Stimulated activated naive CD4-positive, alpha-beta T cell treated with Interleukin-2 at 50 U/mL for 16 hours (primary cell): ENCODE measurements at regions not wholly inside any gene's neighbourhood (a gene's known extent, or its start where the extent isn't known, plus 50 kb on each side); places are given as distances from the start of the nearest gene placed in this dataset.
"Not testable (repeated sequence)": the region's sequence is repeated elsewhere in the genome, so short reads cannot be mapped to it uniquely, and the experiment has no call there.

Source experiments
- DNase-seq: peaks from one replicate; lab custom pipeline; 2025; lab: John Stamatoyannopoulos, UW

DNA sequence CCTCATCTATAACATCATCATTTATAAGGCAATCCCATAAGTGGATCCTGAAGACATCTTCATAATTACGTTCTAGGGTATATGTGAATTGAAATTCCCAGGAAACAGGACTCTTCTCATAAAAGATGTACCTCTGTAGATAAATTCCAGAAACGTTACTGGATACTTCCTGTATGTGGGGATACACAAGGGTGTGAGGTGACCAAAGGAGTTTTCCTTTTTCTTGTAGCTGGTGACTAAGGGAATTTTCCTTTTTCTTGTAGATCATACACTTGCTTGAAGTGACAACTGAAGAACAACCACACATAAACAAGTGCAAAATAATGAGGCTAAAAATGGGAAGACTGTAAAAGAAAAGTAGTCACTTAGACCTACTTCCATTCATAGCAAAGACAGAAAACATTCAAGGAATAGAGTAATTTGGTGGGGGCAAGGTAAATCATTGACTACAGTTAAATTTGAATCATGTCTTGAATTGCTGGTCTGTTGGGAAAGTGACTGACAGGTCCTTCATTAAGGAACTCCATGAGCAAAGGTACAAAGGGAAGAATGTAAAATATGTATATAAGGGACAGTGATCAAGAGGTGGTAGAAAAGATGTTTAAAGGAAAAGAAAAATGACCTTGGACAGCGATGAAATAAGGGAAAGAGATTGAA lies 53.2 kb upstream of the UBE2E3 start:
- no peak for DNase-seq

DNA sequence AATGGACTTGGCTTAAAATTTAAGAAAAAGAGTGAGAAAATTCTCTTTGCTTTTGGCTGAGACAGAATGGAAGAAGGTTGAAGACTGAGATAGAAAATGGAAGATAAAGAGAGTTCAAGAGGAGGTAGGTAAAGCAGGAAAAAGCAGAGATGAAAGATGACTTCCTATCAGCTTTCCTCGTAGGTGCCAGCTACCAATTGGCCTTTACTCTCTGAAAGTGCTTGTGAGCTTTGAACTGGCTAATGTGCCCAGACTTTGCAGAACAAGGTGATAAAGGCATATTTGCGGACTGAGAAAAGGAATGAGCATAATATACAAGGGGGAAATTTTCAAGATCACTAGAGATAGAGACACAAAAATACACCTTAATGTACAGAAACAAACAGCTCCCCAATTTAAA lies 54.7 kb upstream of the UBE2E3 start:
- no peak for DNase-seq

DNA sequence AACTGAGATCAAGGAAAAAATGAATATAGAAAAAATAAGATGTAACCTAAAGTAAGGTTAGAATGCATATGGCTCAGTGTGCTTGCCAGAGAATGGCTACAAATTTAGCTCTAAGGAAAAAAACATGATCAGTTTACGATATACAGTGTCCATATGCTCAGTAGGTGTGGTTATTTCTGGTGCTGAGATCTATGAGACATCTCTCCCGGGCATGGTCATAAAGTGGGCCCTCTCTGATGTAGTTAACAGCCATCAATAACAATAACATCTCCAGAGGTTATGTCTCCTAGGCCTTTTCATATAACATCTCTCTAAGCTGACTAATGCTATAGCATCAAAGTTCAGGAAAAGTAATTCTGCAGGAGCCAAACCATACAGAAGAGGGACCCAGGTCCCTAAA lies 56.3 kb upstream of the UBE2E3 start:
- DNase-seq = no peak

DNA sequence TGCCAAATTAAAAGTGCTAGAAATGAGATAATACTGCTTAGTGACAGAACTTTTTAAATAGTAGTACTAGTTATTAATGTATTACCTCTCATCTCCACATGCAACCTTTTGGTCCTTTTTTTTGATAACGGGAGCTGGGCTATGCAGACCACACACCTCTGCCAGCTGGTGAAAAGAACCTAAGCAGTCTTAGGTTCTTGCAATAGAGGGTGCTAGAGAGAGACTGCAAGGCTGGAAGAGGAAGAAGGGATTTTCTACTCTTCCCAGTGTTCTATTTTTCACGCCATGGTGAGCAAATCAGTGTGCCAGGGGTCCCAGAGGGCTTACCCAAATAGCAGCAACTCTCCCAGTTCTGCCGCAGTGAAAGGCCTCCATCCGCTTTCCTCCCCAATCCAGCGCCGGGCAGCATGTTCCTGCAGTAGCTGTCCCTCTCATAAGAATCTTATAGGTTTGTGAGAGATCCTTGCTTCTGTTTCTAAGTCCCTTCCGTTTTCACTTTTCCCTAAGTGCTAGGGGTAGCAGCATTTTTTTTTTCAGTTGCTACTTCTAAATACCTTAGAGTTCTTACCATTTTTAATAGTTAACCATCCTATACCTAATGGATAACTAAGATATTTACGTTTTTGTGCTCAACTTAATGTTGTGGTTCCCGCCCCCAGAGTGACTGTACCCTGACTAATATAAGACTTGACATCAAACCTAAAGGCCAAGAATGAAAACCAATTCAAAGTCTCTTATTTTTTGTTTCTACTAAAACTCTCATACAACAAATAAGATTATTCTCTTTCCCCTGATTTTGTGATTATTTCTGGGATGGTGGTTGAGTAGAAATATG lies 69.4 kb upstream of the UBE2E3 start:
- no peak for DNase-seq

DNA sequence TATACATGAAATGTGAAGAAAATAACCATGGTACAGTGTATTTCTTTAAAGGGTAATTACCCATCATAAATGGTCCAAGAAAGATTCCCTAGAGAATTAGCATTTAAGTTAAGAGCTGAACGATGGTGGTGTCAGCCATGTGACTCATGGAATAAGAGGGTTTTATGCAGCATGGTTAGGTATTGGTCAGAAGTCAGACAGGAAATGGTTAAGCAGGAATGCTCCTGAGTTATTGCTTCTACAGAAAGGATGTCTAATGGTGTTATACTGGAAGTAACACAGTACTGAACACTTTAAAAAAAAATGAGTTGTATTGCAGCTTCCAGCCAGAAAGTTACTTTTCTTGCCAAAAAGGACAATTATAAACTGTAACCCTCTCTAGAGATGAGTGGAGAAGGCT lies 72.7 kb upstream of the UBE2E3 start:
- no peak for DNase-seq

DNA sequence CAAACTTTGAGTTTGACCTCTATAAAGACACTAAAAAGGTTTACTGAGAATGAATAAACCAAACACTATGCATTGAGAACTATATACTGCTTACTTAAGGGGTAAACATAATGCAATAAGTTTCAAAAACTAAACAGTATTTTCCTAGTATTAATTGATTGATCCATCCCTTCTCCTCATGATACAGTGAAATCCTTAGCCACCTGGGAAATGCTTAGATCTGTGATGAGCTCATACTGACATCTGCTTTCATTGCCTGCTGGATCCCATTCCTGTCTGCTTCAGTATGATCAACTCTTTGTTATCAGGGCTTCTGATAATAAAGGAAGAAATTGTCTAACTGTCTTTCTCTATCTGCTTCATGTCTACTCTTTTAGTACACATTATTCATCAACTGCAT lies 74.9 kb upstream of the UBE2E3 start:
- no peak for DNase-seq

DNA sequence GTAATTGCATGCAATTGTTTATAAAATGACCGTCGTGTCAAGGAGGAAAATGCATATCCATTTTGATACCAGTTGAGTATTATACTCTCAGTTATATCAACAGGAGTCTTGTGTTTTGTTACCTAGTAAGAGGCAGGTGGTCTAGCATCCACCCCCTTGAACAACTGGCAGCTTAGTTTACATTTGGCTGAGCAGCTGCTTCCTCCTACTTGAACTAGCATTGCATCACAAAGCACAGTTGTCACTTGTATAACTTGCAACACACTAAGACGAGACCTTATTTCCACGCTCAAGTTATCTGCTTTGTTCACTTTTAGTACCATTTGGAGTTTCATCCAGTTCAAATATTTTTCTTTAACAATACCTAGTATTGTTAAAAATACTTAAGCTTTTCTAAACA lies 75.4 kb upstream of the UBE2E3 start:
- no peak for DNase-seq

DNA sequence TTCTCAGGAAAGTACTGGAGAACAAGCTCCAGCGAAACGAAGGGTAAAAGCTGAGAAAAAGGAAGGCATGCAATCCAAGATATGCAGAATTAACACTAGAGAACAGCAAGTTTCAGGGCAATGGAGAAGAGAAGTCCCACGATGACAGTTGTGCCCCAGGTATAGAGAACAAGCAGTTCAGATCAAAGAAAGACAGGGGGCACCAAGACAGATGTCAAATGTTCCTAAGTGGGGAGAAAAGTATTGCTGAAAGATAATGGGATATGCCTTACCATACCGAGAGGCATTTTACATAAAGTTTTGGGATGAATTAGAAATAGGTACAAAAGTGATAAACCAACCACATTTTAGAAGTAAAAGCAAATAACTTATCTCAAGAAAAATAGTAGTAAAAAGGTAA lies 79.1 kb upstream of the UBE2E3 start:
- DNase-seq = no peak

DNA sequence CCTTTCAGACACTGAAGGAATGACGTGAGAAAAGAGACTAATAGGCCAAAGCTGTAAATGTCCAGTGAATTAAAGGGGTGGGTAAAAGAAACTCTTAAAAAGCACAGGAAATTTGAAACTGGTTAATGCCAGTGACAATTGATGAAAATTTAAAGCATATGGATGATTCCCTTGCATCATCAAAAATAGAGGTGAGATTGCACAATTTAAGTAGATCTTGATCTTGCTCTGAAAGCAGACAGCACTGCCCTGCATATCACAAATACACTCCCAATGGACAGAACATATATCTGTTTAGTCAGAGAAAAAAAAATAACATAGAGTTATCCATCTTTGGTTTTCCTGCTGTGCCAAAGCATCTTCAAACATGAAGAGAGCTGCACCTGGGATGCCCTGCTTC lies 86.7 kb upstream of the UBE2E3 start:
- DNase-seq = no peak

DNA sequence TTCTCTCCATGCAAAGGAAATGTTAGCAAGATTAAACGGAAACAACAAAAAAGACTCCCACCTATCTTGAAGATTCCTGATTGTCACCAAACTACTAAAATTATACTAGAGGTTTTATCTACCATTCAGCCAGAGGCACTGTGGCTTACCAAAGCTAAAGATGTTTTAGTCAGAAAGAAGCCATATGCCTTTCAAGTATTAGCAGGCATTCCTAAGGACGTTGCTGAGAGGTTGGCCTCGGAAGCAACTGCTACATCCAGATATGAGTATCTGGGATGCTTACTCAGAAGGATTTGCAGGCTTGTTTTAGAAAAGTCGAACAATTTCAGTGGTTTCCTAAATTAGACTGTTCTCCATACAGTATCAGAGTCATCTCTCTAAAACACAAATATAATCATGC lies 88.3 kb upstream of the UBE2E3 start:
- no peak for DNase-seq

DNA sequence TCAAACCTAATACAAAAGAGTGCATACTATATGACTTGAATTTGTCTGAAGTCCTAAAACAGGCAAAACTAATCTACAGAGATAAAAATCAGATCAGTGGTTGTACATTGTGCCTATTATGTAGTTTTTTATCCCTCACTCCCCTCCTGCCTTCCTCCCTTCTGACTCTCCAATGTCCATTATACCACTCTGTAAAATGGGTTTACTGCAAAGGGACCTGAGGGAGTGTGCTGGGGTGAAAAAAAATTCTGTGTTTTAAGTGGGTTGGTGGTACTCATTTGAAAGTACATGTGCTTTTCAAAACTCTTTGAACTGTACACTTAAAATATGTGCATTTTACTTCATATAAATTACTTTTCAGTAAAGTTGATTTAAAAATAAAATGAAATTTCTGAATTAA lies 89.0 kb upstream of the UBE2E3 start:
- DNase-seq = no peak

DNA sequence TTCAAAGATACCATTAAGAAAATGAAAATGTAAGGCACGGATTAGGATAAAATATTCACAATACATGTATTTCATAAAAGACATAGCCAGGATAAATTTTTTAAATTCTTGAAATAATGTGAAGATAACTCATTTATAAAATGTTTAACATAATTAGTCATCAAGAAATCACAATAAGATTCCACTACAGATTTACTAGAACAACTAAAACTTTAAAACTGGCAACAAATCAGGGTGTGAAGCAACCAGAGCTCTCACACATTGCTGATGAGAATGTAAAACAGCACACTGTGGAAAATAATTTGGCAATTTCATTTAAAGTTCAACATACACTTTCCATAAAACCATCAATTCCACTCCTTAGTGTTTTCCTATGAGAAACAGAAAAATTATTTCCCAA lies 89.6 kb upstream of the UBE2E3 start:
- no peak for DNase-seq

DNA sequence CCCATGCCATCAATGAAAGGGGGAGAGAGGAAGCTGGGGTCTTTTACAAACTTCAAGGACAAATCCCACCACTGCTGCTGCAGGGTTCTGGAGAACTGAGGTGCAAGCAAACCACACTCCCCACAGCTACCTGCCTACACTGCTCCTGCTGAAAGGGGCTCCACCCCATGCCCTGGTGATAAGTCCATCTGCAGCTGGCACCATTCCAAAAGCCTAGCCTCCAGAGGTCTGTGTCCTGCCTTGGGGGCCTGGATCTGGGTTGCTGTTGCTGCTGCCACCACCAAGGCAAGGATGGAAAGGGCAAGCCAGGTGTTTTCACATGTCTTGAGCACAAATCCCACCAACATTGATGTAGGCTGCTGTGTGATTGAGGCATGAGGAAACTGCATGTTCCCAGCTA lies 97.4 kb upstream of the UBE2E3 start:
- no peak for DNase-seq

DNA sequence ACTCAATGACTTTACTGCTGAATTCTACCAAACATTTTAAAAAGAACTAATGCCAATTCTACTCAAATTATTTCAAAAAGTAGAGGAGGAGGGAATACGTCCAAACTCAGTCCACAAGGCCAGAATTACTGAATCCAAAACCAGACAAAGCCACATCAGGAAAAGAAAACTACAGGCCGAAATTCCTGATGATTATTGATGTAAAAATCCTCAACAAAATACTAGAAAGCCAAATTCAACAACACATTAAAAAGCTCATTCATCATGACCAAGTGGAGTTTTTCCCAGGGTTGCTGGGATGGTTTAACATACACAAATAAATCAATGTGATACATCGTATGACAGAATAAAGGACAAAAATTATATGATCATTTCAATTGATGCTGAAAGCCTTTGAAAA lies 103.9 kb upstream of the UBE2E3 start:
- DNase-seq = no peak

DNA sequence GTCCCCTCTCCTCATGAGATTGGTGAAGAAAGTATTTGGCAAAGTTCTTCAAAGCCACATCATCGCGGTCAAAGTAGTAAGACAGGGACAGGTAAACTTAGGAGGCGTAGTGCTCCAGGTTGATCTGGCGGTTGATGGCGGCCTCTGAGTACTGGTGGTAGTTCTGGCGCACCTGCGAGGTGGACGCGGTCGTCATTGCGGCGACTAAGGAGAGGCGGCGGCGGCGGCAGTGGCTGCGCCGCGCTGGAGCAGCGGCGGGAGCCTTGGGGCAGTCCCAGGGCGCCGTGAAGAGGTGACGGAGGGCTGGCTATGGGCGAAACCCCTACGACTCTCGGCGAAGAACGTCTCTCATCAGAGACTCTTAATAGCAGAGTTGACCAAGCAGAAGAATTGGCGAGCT lies 107.2 kb upstream of the UBE2E3 start:
- DNase-seq = no peak

DNA sequence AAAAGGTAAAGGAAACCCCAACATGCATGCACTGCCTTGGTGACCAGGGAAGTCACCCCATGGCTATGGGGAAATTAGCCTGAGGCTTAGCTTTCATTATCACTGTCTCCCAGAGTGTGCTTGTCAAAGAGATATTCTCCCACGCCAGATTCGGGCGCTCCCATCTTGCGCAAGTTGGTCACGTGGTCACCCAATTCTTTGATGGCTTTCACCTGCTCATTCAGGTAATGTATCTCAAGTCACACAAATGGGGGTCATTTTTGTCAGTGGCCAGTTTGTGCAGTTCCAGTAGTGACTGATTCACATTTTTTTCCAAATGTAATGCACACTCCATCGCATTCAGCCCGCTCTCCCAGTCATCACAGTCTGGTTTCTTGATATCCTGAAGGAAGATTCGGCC lies 107.6 kb upstream of the UBE2E3 start:
- not testable (repeated sequence) for DNase-seq

DNA sequence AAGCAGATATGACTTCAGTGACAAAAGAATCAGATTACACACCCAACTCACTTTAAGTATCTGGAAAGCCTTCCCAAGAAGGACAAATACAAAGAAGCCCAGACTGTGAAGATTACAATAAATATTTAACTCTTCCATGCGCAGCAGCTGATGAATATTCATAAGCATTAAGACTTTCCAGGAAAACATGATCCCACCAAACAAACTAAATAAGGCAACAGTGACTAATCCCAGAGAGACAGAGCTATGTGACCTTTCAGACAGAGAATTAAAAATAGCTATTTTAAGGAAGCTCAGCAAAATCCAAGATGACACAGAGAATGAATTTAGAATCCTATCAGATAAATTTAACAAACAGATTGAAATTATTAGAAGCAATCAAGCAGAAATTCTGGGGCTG lies 108.2 kb upstream of the UBE2E3 start:
- DNase-seq = no peak

DNA sequence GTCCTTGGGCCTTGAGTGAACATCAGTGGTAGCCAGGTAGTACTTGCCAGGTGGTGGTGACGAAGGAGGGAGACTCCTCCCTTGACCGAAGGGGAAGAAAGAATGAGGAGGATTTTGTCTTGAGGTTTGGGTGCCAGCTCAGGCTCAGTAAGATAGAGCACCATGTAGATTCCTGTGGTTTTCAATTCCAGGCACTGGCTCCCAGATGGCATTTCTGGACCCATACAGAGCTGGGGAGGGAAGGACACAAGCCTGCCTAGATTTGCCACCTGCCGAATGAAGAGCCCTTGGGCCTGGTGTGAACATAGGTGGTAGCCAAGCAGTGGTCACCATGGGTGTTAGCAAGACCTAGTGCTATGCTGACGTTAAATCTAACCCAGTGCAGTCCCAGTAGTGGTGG lies 108.8 kb upstream of the UBE2E3 start:
- no peak for DNase-seq

DNA sequence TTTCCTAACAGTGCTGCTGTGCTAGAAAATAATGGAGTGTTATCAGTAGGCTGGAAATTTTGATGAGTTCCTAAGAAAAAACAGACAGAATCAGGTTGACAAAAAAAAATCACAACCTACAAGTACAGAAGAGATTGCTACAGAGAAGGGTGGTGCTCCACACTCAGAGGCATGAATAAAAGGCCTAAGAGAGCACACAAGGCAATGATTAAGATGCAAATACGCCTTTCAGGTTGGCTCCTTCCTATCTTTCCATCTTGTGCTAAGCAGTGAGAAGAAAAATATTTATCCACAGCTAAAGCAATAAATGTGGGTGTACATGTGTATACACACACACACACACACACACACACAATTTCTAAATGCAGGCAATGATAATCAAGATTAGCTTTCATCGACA lies 130.6 kb upstream of the UBE2E3 start:
- DNase-seq = no peak

DNA sequence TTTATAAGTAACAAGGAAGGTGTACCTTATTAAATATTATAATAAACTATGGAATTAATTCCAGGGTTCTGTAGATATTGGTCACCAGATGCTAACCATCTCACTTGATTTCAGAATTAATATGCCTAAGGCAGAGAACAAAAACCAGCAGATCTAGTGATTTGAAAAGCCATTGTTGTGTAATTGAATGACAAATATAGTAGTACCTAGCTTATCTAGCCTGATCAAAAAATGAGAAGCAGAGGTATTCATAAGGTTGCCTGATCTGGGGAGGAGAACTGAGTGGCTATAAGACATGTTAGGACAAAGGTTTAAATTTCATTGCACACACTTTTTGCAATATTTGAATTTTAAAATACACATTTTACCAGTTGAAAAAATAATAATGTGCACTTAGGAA lies 132.0 kb upstream of the UBE2E3 start:
- DNase-seq = no peak

DNA sequence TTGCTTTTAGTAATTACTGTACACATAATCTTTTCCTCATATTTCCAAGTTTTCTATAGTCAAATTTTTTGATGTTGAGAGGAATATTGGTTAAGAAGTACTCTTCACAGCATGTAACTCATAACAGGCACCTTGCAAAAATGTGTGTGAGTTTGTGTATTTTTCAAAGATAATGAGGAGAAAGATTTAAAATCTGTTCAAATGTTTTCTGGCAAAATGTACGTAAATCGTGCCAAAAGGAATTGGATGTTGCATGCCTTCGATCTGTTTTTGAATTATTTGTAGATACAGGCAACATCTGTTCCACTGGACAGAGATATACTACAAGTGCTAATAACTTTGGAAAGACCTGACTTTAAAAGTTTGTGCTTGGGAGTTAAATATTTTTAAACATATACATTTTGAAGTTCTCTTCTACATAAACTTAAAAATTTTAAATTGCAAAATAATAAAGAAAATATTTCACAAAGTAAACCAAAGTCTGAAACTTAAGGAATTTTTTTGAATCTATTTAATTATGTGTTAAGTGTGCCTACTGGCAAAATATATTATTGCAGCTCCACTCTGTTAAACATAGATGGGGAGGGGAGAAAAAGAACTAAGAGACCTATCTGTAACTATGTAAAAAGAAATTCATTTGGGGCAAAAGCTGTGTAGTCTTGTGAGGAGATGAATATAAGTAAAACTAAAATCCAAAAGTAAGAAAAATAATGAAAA lies 133.5 kb upstream of the UBE2E3 start:
- DNase-seq = no peak

DNA sequence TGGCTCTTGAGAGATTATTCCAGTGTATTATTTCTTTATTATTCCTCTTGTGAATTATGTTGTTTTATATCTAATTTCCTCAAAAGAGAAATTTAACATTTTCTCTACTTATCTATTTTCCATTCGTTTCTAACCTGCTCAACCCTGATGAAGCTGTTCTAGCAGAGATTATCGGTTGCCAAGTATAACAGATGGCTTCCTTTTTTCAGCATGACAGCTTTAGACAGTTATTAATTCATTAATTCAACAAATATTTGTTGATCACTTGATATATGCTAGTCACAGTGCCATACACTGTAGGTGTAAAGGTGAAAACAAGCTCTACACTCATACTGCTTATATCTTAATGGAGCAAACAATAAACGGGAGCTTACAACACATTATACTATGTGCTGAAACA lies 137.9 kb upstream of the UBE2E3 start:
- no peak for DNase-seq

DNA sequence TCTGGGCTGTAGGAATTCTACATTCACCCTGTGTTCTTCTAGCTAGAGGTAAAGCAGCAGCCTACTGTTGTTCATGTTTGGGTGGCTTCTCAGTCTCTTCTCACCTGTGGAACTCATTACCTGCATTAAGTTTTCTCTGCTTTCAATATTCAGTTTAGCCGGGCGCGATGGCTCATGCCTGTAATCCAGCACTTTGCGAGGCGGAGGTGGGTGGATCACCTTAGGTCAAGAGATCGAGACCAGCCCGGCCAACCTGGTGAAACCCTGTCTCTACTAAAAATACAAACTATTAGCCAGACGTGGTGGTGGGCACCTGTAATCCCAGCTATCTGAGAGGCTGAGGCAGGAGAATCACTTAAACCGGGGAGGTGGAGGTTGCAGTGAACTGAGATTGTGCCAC lies 139.8 kb upstream of the UBE2E3 start:
- DNase-seq = no peak
